GM10248 (cell line): ENCODE measurements at regions not wholly inside any gene's neighbourhood (a gene's known extent, or its start where the extent isn't known, plus 50 kb on each side); places are given as distances from the start of the nearest gene placed in this dataset.
"Not testable (repeated sequence)": the region's sequence is repeated elsewhere in the genome, so short reads cannot be mapped to it uniquely, and the experiment has no call there.

Experiments
- CTCF ChIA-PET: fragments of 300-600 bp; sonication (Branson Sonifier 250); formaldehyde crosslinking; extraction: SDS; loops from one replicate; lab custom pipeline; 2021; ENCODE audit warnings: antibody characterized with exemption; lab: Yijun Ruan, JAX
- POLR2A ChIA-PET: fragments of 350-650 bp; sonication (Branson Sonifier 250); formaldehyde crosslinking; extraction: SDS; loops from one replicate; lab custom pipeline; 2020; ENCODE audit warnings: antibody characterized with exemption; lab: Yijun Ruan, JAX
- DNase-seq: peaks from one replicate; pipeline ENCODE4 v3.0.0; 2012; ENCODE audit errors: extremely low spot score
- CTCF ChIP-seq: IDR thresholded peaks from 2 replicates; pipeline ENCODE4 v1.5.1; 2012; ENCODE audit warnings: mild to moderate bottlenecking, low read depth; ENCODE audit errors: extremely low read depth, missing control alignments, control extremely low read depth

GRCh38 chr19:32068793-32069192 lies 276.6 kb upstream of the ZNF507 start:
- ChIA-PET CTCF (interaction anchor here (1.6 kb wide), 1 partner anchor 9 kb away, joined by 9 read pairs; no protein-coding TSS in a partner anchor), POLR2A (no interaction called here)
- TF ChIP-seq CTCF: no peak
- no peak for DNase-seq

- no peak for DNase-seq
- ChIA-PET CTCF (interaction anchor here (0.7 kb wide), 1 partner anchor 9 kb away, joined by 3 read pairs; no protein-coding TSS in a partner anchor), POLR2A (no interaction called here)
- no peak for TF ChIP-seq CTCF
These were observed 275.3 kb upstream of the ZNF507 start for GRCh38 chr19:32070101-32070500.

- no peak for DNase-seq
- CTCF ChIA-PET: no interaction called here
- no peak for TF ChIP-seq CTCF
- POLR2A ChIA-PET: no interaction called here
These were observed 263.4 kb upstream of the ZNF507 start for GRCh38 chr19:32082028-32082427.

GRCh38 chr19:32084756-32085363 lies 260.6 kb upstream of the ZNF507 start:
- POLR2A ChIA-PET, DNase-seq: not testable (repeated sequence)
- CTCF ChIA-PET: interaction anchor here (1.6 kb wide), 1 partner anchor 10 kb away, joined by 4 read pairs; no protein-coding TSS in a partner anchor

- TF ChIP-seq CTCF: no peak
- no peak for DNase-seq
- POLR2A ChIA-PET: no interaction called here
- CTCF ChIA-PET: no interaction called here
These were observed 254.2 kb upstream of the ZNF507 start for GRCh38 chr19:32091241-32091640.

GRCh38 chr19:32097011-32097410 lies 248.4 kb upstream of the ZNF507 start:
- no peak for DNase-seq
- CTCF ChIA-PET: no interaction called here
- POLR2A ChIA-PET: no interaction called here
- TF ChIP-seq CTCF: no peak

GRCh38 chr19:32097620-32098019 lies 247.8 kb upstream of the ZNF507 start:
- ChIA-PET CTCF (no interaction called here), POLR2A (no interaction called here)
- no peak for TF ChIP-seq CTCF
- DNase-seq: no peak
